IMR-90 (cell line): ENCODE measurements at regions not wholly inside any gene's neighbourhood (a gene's known extent, or its start where the extent isn't known, plus 50 kb on each side); places are given as distances from the start of the nearest gene placed in this dataset.

Experiments used
- ATAC-seq: fragments of 200-7000 bp; cut with Tn5 transposase; 2 replicates; pipeline ENCODE4 v1.9.1; 2020; ENCODE audit warnings: low read depth, mild to moderate bottlenecking, moderate library complexity
- BruUV-seq: library from RNA; stranded (reverse); fragments of 400-500 nt; replicated peaks from 2 replicates; lab custom pipeline; 2021; lab: Mats Ljungman, UMichigan
- CTCF ChIA-PET: fragments of 300-600 bp; formaldehyde crosslinking; extraction: SDS; loops from one replicate; lab custom pipeline; 2021; ENCODE audit warnings: antibody characterized with exemption; lab: Yijun Ruan, JAX
- POLR2A ChIA-PET: fragments of 300-600 bp; sonication (Branson Sonifier 250); formaldehyde crosslinking; loops from one replicate; lab custom pipeline; 2022; ENCODE audit warnings: antibody characterized with exemption; ENCODE audit not compliant: unreplicated experiment; lab: Charles Lee
- DNase-seq: peaks from one replicate; pipeline ENCODE4 v3.0.0; 2013
- H2AFZ ChIP-seq: replicated peaks from 2 replicates; pipeline ENCODE3; 2013; ENCODE audit warnings: low read length, mild to moderate bottlenecking; ENCODE audit not compliant: poor library complexity
- H2AK5ac ChIP-seq: 2 replicates; pipeline ENCODE4 v1.6.1; 2013; ENCODE audit warnings: low read depth, low read length, inconsistent platforms
- H2AK9ac ChIP-seq: replicated peaks from 2 replicates; pipeline ENCODE3; 2013; ENCODE audit warnings: mild to moderate bottlenecking, low read depth, low read length, moderate library complexity; ENCODE audit not compliant: poor library complexity
- H2BK120ac ChIP-seq: 2 replicates; pipeline ENCODE4 v1.6.1; 2013; ENCODE audit warnings: low read depth, low read length, inconsistent platforms
- H2BK15ac ChIP-seq: 3 replicates; pipeline ENCODE4 v1.6.1; 2013; ENCODE audit warnings: low read depth, low read length, inconsistent platforms
- H2BK20ac ChIP-seq: 2 replicates; pipeline ENCODE4 v1.6.1; 2013; ENCODE audit warnings: low read depth, mild to moderate bottlenecking, inconsistent platforms, low read length, moderate library complexity
- H2BK5ac ChIP-seq: 2 replicates; pipeline ENCODE4 v1.6.1; 2013; ENCODE audit warnings: mild to moderate bottlenecking, low read depth, low read length, inconsistent platforms; ENCODE audit not compliant: poor library complexity, severe bottlenecking
- H3K14ac ChIP-seq: replicated peaks from 2 replicates; pipeline ENCODE4 v1.6.1; 2013; ENCODE audit warnings: low read depth, low read length, inconsistent platforms
- H3K18ac ChIP-seq: 2 replicates; pipeline ENCODE4 v1.6.1; 2013; ENCODE audit warnings: low read depth, low read length, control low read depth
- H3K23ac ChIP-seq: 2 replicates; pipeline ENCODE4 v1.6.1; 2013; ENCODE audit warnings: low read depth, low read length, inconsistent platforms
- H3K27ac ChIP-seq: 2 replicates; pipeline ENCODE4 v1.5.1; 2013; ENCODE audit warnings: mild to moderate bottlenecking, control low read depth, low read length; ENCODE audit not compliant: insufficient read depth
- H3K27me3 ChIP-seq: 2 replicates; pipeline ENCODE4 v1.6.1; 2013; ENCODE audit warnings: low read length; ENCODE audit not compliant: control insufficient read depth, insufficient read depth
- H3K36me3 ChIP-seq: 2 replicates; pipeline ENCODE4 v1.6.1; 2013; ENCODE audit warnings: low read length, mixed read lengths; ENCODE audit not compliant: control insufficient read depth, insufficient read depth
- H3K4ac ChIP-seq: 2 replicates; pipeline ENCODE4 v1.6.1; 2013; ENCODE audit warnings: low read depth, low read length, inconsistent platforms
- H3K4me1 ChIP-seq: 2 replicates; pipeline ENCODE4 v1.6.1; 2013; ENCODE audit warnings: low read length, mixed read lengths; ENCODE audit not compliant: control insufficient read depth, insufficient read depth
- H3K4me2 ChIP-seq: 2 replicates; pipeline ENCODE4 v1.6.1; 2013; ENCODE audit warnings: low read depth, mild to moderate bottlenecking, control low read depth, low read length, moderate library complexity
- H3K4me3 ChIP-seq: 2 replicates; pipeline ENCODE4 v1.5.1; 2013; ENCODE audit warnings: low read depth, mild to moderate bottlenecking, control low read depth, low read length, moderate library complexity; ENCODE audit not compliant: insufficient read depth
- H3K56ac ChIP-seq: 2 replicates; pipeline ENCODE4 v1.6.1; 2013; ENCODE audit warnings: low read length, inconsistent platforms; ENCODE audit not compliant: insufficient read depth; ENCODE audit errors: extremely low read depth
- H3K79me1 ChIP-seq, 2 experiments: 2 replicates each; pipeline ENCODE4 v1.6.1; 2013; ENCODE audit warnings: low read length in 2 of 2, inconsistent platforms in 1 of 2, low read depth in 1 of 2
- H3K9ac ChIP-seq: 2 replicates; pipeline ENCODE4 v1.6.1; 2013; ENCODE audit warnings: low read depth, low read length, control low read depth
- H3K9me1 ChIP-seq: 2 replicates; pipeline ENCODE4 v1.6.1; 2013; ENCODE audit warnings: low read length, inconsistent platforms; ENCODE audit not compliant: insufficient read depth
- H3K9me3 ChIP-seq: 2 replicates; pipeline ENCODE4 v1.6.1; 2013; ENCODE audit warnings: low read length; ENCODE audit not compliant: control insufficient read depth, insufficient read depth
- H4K20me1 ChIP-seq: 2 replicates; pipeline ENCODE4 v1.6.1; 2013; ENCODE audit warnings: low read length, inconsistent platforms; ENCODE audit not compliant: insufficient read depth
- H4K5ac ChIP-seq: 2 replicates; pipeline ENCODE4 v1.6.1; 2013; ENCODE audit warnings: mild to moderate bottlenecking, low read depth, low read length, control low read depth
- H4K8ac ChIP-seq, 2 experiments: 2 replicates each; pipeline ENCODE4 v1.6.1; 2013; ENCODE audit warnings: low read depth in 2 of 2, low read length in 2 of 2, control low read depth in 1 of 2, inconsistent platforms in 1 of 2
- H4K91ac ChIP-seq: 2 replicates; pipeline ENCODE4 v1.6.1; 2013; ENCODE audit warnings: low read depth, low read length, inconsistent platforms; ENCODE audit not compliant: insufficient read depth
- BHLHE40 ChIP-seq: fragments of 150-350 bp; IDR thresholded peaks from 2 replicates; pipeline ENCODE4 v1.6.1; 2016; ENCODE audit warnings: mild to moderate bottlenecking, low read depth, low read length
- CEBPB ChIP-seq: IDR thresholded peaks from 2 replicates; pipeline ENCODE4 v1.6.1; 2012; ENCODE audit warnings: low read depth, low read length, improper control_type of control experiment
- CHD1 ChIP-seq: IDR thresholded peaks from 2 replicates; pipeline ENCODE4 v1.6.1; 2012; ENCODE audit warnings: low read depth, low read length, improper control_type of control experiment
- FOS ChIP-seq: fragments of 150-350 bp; IDR thresholded peaks from 2 replicates; pipeline ENCODE4 v1.6.1; 2016; ENCODE audit warnings: low read depth, low read length
- MAFK ChIP-seq: IDR thresholded peaks from 2 replicates; pipeline ENCODE4 v1.6.1; 2012; ENCODE audit warnings: low read depth, low read length, improper control_type of control experiment
- MAZ ChIP-seq: IDR thresholded peaks from 2 replicates; pipeline ENCODE4 v1.6.1; 2012; ENCODE audit warnings: low read depth, mild to moderate bottlenecking, low read length, improper control_type of control experiment, moderate library complexity, borderline replicate concordance
- MXI1 ChIP-seq: IDR thresholded peaks from 2 replicates; pipeline ENCODE4 v1.6.1; 2012; ENCODE audit warnings: low read depth, mild to moderate bottlenecking, low read length, moderate library complexity, borderline replicate concordance
- NFE2L2 ChIP-seq: fragments of 150-350 bp; IDR thresholded peaks from 2 replicates; pipeline ENCODE4 v1.6.1; 2016; ENCODE audit warnings: low read depth, mild to moderate bottlenecking, low read length
- POLR2A ChIP-seq: IDR thresholded peaks from 2 replicates; pipeline ENCODE4 v1.6.1; 2012; ENCODE audit warnings: mild to moderate bottlenecking, low read depth, low read length
- RAD21 ChIP-seq: IDR thresholded peaks from 2 replicates; pipeline ENCODE4 v1.6.1; 2012; ENCODE audit warnings: low read length, improper control_type of control experiment
- RCOR1 ChIP-seq: IDR thresholded peaks from 2 replicates; pipeline ENCODE4 v1.6.1; 2012; ENCODE audit warnings: mild to moderate bottlenecking, low read length, improper control_type of control experiment; ENCODE audit not compliant: insufficient replicate concordance
- RFX5 ChIP-seq: IDR thresholded peaks from 2 replicates; pipeline ENCODE4 v1.8.0; 2012; ENCODE audit warnings: low read depth, mild to moderate bottlenecking, low read length, moderate library complexity
- SMC3 ChIP-seq: fragments of 150-350 bp; IDR thresholded peaks from 2 replicates; pipeline ENCODE4 v1.6.1; 2016; ENCODE audit warnings: low read depth, mild to moderate bottlenecking, antibody characterized with exemption, low read length, moderate library complexity
- WGBS, 2 experiments: methylation state at CpG; one replicate each; pipeline versions ENCODE4 v1.1.5 to v1.1.7; 2013; ENCODE audit warnings: missing lambda C conversion rate in 2 of 2; ENCODE audit not compliant: insufficient read length in 1 of 2; ENCODE audit errors: extremely low coverage in 2 of 2; 5-methylcytosine and 5-hydroxymethylcytosine counted together
- dilution Hi-C: fragments of 300-500 bp; cut with HindIII; formaldehyde crosslinking; loops from one replicate; pipeline ENCODE4 v1.14.3; 2018; ENCODE audit warnings: low sequenced_read_pairs; ENCODE audit not compliant: unreplicated experiment
- in situ Hi-C: fragments of 300-500 bp; cut with MboI; formaldehyde crosslinking; loops from 3 replicates; pipeline ENCODE4 v1.14.3; 2019; ENCODE audit warnings: low sequenced_read_pairs, inconsistent platforms, mixed read lengths
- intact Hi-C: fragments of 100-400 bp; cut with micrococcal nuclease; formaldehyde crosslinking; loops from 2 replicates; pipeline ENCODE4 v1.10.0; 2022
- TF ChIP-seq, protein P1 (sequence below): conservative IDR thresholded peaks from 2 replicates; pipeline ENCODE4 v1.5.1; 2012; ENCODE audit warnings: mild to moderate bottlenecking, low read depth, low read length, improper control_type of control experiment
- TF ChIP-seq, protein P2 (sequence below): fragments of 150-350 bp; IDR thresholded peaks from 2 replicates; pipeline ENCODE4 v1.6.1; 2016; ENCODE audit warnings: low read depth, mild to moderate bottlenecking, low read length, moderate library complexity, borderline replicate concordance
- TF ChIP-seq, protein P3 (sequence below): fragments of 150-350 bp; IDR thresholded peaks from 2 replicates; pipeline ENCODE4 v1.6.1; 2017; ENCODE audit warnings: mild to moderate bottlenecking, antibody characterized with exemption, low read length, low read depth

DNA sequence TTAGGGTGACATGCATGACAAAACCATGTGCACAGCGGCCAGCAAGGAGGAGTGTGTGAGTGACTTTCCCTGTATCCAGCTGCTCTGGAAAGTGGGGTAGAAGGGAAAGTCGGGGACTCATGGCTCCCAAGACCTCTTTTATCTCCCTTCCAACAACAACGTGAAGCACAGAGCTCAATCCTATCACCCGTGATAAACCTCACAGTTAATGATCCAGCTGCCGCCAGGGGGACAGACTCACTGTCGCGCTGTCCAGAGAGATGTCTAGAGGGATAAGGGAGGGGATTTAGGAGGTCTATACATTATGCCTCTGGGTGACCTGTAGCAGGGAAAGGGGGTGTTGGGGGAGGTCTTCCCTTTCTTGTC lies 84.0 kb upstream of the SMNDC1 start:
- Histone ChIP-seq H2AK5ac (peak overlapping the region; percentile 18; the same call in 1 of the 2 replicates), H3K4me2 (no peak overlapping the region), H4K8ac (peak overlapping the region in 1 of 2 experiments; percentile 63; a peak in 1 of 4 replicates), H3K14ac (peak overlapping the region; percentile 68; the same call in 1 of the 2 replicates), H4K20me1 (no peaks in the 10 kb centered on the region), H2AK9ac (peak overlapping the region; percentile 48), H4K5ac (peak overlapping the region; percentile 6; the same call in 1 of the 2 replicates), H3K9me3 (no peaks in the 10 kb centered on the region), H3K4me3 (no peak overlapping the region), H2BK20ac (peak overlapping the region; percentile 72; the same call in 1 of the 2 replicates), H3K9me1 (peaks cover 10% of the 10 kb centered on the region), H2BK120ac (peak overlapping the region; percentile 71), H3K27me3 (no peaks in the 10 kb centered on the region), H3K23ac (peak overlapping the region; percentile 72; the same call in 1 of the 2 replicates), H2BK15ac (peak overlapping the region; percentile 55; the same call in 1 of the 3 replicates), H3K36me3 (no peaks in the 10 kb centered on the region), H3K79me1 (no peaks in the 10 kb centered on the region), H3K27ac (no peak overlapping the region), H2BK5ac (no peak overlapping the region), H3K56ac (no peak overlapping the region), H3K4ac (peak overlapping the region; percentile 70), H3K9ac (no peak overlapping the region), H3K18ac (0 out of 2 replicates have a peak overlapping the region, but pooled peaks have one; percentile 2), H2AFZ (peak overlapping the region; percentile 19), H4K91ac (no peak overlapping the region; the same call in 1 of the 2 replicates), H3K4me1 (peaks cover 9% of the 10 kb centered on the region)
- dilution Hi-C loops, result no loop called here
- intact Hi-C loops, result no loop called here
- CTCF ChIA-PET, result interaction anchor here (0.6 kb wide), 2 partner anchors 21 to 409 kb away, joined by 3 to 4 read pairs; no protein-coding TSS in a partner anchor
- BruUV-seq, result no TSS peak
- ATAC-seq (peak; percentile 52), DNase-seq (no peak)
- POLR2A ChIA-PET, result no interaction called here
- in situ Hi-C loops, result no loop called here
- WGBS, 2 experiments, result no CpG with 5 or more reads among the region's 7 CpGs
- no peak for TF ChIP-seq CHD1
- TF ChIP-seq, protein P1, sequence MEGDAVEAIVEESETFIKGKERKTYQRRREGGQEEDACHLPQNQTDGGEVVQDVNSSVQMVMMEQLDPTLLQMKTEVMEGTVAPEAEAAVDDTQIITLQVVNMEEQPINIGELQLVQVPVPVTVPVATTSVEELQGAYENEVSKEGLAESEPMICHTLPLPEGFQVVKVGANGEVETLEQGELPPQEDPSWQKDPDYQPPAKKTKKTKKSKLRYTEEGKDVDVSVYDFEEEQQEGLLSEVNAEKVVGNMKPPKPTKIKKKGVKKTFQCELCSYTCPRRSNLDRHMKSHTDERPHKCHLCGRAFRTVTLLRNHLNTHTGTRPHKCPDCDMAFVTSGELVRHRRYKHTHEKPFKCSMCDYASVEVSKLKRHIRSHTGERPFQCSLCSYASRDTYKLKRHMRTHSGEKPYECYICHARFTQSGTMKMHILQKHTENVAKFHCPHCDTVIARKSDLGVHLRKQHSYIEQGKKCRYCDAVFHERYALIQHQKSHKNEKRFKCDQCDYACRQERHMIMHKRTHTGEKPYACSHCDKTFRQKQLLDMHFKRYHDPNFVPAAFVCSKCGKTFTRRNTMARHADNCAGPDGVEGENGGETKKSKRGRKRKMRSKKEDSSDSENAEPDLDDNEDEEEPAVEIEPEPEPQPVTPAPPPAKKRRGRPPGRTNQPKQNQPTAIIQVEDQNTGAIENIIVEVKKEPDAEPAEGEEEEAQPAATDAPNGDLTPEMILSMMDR, result peak; percentile 37
- TF ChIP-seq, protein P2, sequence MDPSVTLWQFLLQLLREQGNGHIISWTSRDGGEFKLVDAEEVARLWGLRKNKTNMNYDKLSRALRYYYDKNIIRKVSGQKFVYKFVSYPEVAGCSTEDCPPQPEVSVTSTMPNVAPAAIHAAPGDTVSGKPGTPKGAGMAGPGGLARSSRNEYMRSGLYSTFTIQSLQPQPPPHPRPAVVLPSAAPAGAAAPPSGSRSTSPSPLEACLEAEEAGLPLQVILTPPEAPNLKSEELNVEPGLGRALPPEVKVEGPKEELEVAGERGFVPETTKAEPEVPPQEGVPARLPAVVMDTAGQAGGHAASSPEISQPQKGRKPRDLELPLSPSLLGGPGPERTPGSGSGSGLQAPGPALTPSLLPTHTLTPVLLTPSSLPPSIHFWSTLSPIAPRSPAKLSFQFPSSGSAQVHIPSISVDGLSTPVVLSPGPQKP, result no peak
- no peak for TF ChIP-seq RFX5
- TF ChIP-seq POLR2A, result no peak
- no peak for TF ChIP-seq MXI1
- no peak for TF ChIP-seq FOS
- TF ChIP-seq RAD21, result peak; percentile 40
- TF ChIP-seq MAZ, result no peak
- TF ChIP-seq BHLHE40, result no peak
- TF ChIP-seq CEBPB, result no peak
- no peak for TF ChIP-seq NFE2L2
- TF ChIP-seq SMC3, result peak; percentile 25
- TF ChIP-seq, protein P3, sequence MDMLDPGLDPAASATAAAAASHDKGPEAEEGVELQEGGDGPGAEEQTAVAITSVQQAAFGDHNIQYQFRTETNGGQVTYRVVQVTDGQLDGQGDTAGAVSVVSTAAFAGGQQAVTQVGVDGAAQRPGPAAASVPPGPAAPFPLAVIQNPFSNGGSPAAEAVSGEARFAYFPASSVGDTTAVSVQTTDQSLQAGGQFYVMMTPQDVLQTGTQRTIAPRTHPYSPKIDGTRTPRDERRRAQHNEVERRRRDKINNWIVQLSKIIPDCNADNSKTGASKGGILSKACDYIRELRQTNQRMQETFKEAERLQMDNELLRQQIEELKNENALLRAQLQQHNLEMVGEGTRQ, result no peak
- TF ChIP-seq RCOR1, result no peak
- TF ChIP-seq MAFK, result no peak
